Prostate gland (tissue), 2 donors: ENCODE measurements at regions not wholly inside any gene's neighbourhood (a gene's known extent, or its start where the extent isn't known, plus 50 kb on each side); places are given as distances from the start of the nearest gene placed in this dataset.

Experiments used
- CTCF ChIP-seq, 4 experiments: fragments of 200-600 bp in 2 of 4; fragments of 450-650 bp in 2 of 4; sonication (generic) in 2 of 4; IDR thresholded peaks; 1 replicate in 3 of 4; 2 replicates in 1 of 4; pipeline ENCODE4 v1.5.1; 2016 to 2019; ENCODE audit warnings: antibody characterized with exemption in 4 of 4, mild to moderate bottlenecking in 2 of 4, moderate library complexity in 2 of 4
- POLR2A ChIP-seq: fragments of 450-650 bp; IDR thresholded peaks from one replicate; pipeline ENCODE4 v1.6.1; 2016; ENCODE audit warnings: antibody characterized with exemption, mild to moderate bottlenecking
- POLR2AphosphoS5 ChIP-seq: sonication (generic); formaldehyde crosslinking; IDR thresholded peaks from one replicate; pipeline ENCODE4 v1.6.1; 2017; ENCODE audit warnings: antibody characterized with exemption

- no peak for TF ChIP-seq CTCF (IDR thresholded peaks at IDR 0.05)
- TF ChIP-seq POLR2A, result no peak
- TF ChIP-seq POLR2AphosphoS5, result no peak
These were observed 62.1 kb upstream of the FANCC start for GRCh38 chr9:95379630-95380029.
